OCI-LY7 (cell line): ENCODE measurements at regions not wholly inside any gene's neighbourhood (a gene's known extent, or its start where the extent isn't known, plus 50 kb on each side); places are given as distances from the start of the nearest gene placed in this dataset.

Source experiments
- CTCF ChIP-seq: fragments of 200-600 bp; sonication (generic); conservative IDR thresholded peaks from 2 replicates; pipeline ENCODE4 v1.5.1; 2014; ENCODE audit warnings: mild to moderate bottlenecking, antibody characterized with exemption, low read length, moderate library complexity, mixed read lengths
- EZH2phosphoT487 ChIP-seq: fragments of 200-600 bp; sonication (generic); IDR thresholded peaks from 2 replicates; pipeline ENCODE4 v1.6.1; 2018; ENCODE audit warnings: low read depth, borderline replicate concordance, mild to moderate bottlenecking, mixed run types, antibody characterized with exemption, low read length, moderate library complexity, mixed read lengths

DNA sequence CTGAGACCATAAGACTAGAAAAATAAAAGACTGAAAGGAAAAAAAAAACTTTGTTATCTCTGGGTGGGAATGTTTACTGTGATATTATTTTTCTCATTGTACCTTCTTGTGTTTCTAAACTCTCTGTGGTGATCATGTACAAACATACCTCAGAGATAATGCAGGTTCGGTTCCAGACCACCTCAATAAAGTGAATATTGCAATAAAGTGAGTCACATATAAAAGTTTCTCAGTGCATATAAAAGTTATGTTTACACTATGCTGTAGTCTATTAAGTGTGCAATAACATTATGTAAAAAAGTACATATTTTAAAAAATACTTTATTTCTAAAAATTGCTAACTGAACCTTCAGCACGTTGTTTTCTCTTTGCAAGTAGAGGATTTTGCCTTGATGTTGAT is 137.5 kb downstream of the CENPF start:
- TF ChIP-seq CTCF (no peak), EZH2phosphoT487 (no peak)
